HL-60/S4 (cell line): ENCODE measurements at regions not wholly inside any gene's neighbourhood (a gene's known extent, or its start where the extent isn't known, plus 50 kb on each side); places are given as distances from the start of the nearest gene placed in this dataset.

Experiments used
- in situ Hi-C: fragments of 300-500 bp; cut with MboI; formaldehyde crosslinking; loops from 2 replicates; pipeline ENCODE4 v1.14.3; 2022; ENCODE audit warnings: low sequenced_read_pairs

DNA sequence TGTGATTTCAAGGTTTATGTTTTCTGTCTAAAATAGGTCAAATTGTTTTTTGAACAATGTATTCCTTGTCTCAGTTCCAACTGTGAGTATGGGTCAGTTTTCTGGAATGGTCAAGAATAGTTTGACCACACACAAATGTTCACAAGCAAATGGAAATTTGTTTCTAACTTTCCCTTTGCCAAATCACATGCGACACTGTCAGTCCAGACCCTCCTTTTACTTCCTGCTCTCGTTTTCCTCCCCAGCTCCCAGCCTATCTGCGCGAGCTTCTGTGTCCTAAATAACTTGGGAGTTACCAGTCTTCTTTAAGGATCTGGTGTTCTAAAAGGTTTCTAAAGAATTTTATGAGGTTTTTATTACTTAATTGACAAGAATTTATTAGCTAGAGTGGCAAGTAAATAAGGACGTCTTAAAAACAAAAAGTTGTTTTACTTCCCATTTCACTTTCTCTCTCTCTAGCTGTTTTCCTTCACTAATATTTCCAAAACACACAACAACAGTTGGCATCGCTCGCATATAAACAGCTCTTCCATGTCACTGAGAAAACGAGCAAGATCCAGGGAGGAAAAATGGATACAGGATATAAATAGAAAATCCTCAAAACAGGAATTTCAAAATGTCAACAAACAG, 266.1 kb upstream of the KLF6 start:
- in situ Hi-C loops = no loop called here

DNA sequence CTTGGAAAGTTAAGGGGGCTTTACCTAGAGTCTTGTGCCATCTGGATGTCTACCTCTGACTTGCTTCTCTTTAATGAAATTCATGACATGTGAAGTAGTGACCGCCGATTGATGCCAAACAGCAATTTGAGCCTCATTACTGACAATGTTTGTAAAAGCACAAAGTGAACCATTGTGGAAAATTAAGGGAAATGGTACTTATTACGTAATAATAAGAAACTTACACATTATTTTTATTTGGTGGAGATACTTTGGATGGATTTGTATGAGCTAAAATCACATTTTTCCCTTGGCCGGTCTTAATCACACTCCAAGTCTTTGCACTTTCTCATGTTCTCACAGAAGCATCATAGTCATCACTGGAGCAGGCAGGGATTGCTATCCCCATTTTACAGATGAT, 265.1 kb upstream of the KLF6 start:
- in situ Hi-C loops = no loop called here

DNA sequence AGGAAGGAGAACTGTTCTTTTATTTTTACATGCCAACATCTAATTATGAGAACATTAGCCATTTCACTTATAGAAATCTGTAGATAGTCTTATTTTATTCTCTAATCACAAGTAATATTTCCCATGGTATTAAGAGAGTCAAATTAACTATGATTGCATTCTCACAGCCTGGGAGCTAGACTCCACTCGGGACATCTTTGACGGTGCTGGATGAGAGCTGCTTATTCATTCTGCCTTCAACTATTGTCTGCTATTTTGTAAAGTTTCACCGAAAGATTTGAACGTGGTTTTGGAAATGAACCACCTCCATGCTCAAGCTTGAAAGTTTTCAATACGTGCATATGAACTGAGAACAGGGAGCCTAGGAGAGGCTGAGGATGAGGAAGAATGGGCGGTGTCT, 264.3 kb upstream of the KLF6 start:
- in situ Hi-C loops = no loop called here

DNA sequence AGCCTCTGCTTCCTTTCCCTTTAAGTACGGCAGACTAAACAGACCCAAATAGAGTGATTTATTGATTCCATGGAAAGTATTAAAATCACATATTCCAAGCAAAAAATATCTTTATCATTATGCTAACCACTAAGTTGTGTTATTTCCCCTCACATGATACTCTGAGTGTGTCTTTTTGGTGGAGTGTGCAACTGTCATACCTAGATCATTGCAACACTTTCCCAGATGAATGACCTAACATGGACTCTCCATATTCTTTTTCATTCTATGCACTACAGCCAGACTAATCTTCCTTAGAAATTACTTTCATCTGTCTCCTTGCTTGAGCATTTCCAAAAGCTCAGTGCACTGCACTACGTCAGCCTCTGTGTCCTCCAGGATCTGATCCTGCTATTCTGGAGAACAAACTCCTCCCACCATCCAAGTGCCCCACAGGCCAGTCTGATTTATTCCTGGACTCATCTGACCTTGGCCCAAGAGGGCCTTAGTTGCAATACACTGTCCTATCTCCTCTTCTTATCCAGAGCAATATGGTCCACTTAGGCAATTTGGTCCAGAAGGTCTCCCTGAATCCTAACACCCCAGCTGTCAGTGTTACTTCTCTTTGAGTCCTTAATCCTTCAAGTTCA, 263.3 kb upstream of the KLF6 start:
- in situ Hi-C loops = no loop called here

DNA sequence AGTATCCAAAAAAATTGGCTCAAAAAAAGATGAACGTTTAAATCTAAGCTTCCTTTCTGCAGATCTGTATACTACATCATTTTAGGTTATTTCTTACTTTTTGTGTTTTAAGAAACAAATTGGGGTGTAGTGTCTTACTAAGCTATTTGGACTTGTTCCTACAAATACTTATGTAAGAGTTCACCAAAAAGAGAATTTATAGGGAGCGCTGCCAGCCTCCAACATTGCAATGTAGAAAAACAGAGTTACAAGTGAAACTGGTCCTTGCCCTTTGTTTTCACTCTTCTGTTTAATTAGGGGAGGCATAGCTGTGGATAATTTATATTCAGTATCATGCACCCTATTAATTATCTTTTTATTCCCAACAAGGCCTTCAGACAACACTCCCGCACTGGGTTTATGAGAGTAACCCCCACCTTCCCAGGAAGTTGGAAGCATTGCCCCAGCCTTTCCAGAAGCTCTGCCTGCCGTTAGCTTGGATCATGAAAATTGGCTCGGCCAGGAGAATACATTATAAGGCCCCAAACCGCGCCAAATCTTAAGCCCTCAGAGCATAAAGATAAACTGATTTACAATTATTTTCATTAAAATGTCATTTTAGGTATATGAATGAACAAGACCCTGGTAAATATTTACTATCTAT, 261.8 kb upstream of the KLF6 start:
- in situ Hi-C loops = no loop called here

DNA sequence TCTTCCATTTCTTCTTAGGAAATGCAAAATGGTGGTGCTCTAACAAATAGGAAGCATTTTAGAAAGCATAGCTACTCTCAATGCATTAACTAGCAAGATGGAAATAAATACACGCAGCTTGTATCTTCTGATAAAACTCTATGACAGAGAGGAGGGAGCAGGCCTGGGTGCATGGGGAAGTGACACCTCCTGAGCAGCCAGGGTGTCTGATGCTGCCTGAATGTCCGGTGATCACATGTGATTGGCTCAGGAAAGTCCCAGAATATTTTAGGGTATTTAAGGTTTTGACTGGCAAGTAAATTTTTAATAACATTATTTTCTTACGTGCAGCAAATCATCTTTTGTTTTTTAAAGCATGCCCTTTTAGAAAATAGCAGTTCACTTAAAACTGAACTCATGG, 261.0 kb upstream of the KLF6 start:
- in situ Hi-C loops = no loop called here

DNA sequence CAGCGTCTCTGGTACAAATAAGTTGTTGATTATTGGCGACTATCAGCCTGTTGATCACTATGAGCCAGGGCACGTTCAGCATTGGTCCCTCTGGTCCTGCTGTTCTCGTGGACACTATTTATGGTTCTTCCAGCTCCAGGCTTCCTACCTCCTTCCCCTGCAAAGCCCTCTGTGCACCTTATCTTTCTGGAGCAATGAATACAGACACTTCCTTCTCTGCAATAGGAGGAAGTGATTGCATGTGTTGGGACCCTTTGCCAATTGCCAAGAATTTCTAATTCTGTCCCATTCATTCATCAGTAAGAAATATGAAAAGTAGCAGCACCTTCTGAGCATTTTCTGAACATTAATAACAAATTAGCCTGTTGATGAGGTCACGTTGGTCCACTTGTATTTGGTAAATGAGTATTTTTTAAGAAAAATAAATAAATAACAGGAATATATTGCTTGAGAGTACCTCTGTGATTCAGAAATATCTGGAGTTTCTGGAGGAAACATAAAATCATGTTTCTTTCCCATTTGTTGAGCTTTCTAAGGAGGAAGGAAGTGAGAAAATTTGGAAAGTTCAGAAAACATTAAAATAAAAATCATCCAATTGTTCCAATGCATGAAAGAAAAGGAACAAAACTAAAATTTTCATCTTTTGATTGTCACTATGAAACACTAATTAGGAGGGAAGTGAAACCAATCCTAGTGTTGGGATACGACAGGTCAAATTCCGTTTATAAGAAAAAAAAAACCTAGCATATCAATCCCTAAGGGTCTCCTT, 259.1 kb upstream of the KLF6 start:
- in situ Hi-C loops = no loop called here

DNA sequence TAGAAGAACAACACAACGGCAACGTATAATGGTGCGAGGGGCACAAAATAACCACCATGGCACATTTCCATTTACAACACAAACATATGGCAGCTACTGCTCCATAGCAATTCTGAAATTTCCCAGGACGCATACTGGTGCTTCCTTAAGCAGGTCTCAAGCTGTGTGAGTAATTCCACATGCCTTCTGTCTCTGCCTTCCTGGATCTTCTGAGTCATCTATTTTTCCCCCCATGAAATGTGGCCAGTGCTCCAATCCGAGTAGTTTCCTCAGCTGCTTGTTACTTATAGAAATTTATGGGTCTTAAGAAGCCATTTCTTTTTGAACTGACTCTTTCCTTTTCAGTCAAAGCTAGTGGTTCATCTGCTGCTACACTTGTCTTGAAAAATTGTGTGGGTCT, 256.6 kb upstream of the KLF6 start:
- in situ Hi-C loops = no loop called here

DNA sequence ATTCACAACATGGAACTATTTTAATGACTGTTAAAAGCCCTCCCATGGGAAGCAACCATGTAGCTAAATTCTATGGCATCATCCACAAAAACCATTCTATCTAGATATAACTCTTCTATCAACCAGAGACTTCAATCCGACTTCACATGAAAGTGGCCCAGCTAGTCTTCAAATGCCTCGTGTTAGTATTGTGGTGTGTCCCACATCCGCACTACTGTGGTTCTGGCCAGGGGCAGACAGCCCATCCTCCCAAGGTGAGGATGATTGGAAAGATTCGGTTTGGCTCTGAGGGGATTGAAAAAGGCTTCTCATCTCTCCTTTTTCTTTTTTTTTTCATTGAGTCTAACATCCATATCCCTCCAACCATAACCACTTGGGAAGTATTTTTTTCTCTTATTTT, 253.0 kb upstream of the KLF6 start:
- in situ Hi-C loops = no loop called here

DNA sequence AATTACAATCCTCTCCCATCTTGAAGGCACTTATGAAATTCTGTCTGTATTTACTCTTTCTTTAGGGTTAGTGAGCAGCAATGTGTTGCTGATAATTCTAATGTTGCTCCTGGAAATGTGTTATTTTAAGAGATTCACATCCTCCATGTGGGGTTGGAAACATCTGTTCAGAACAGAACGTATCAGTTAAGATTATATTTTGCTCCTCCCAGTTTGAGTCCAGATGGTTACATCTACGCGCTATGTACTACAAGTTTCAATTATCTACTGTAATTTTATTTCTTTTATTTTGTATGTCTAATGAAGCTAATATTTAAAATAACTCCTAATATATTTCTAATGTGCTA, 250.6 kb upstream of the KLF6 start:
- in situ Hi-C loops = no loop called here

DNA sequence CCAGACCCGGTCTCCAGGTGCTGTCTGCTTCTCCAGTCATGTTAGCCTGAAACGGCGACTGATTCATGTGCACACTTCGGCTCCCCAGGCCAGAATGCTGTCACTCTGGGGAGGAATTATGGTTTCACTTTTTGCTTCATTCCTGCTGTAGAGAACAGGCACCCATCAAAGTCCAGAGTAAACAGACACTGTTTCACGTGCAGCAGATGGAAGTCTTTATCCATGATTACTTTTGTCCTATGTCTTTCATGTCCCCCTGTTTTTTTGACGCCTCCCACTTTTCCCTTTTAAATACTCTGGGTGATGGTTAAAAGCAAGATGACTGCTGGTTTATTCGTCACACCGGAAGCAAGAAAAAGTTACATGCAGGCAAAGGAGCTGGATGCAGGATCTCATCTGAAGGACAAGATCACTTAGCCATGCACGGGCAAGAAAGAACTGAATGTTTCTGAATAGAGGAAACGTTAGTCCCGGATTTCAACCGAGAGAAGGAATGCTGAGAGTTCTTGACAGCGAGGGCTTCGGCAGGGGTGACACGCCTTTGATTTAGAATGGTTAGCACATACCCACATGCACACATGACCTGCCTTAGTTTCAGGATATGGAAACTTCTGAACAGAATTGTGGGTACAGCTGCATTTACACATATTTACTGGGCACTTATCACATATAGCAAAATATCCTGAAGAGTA, 250.0 kb upstream of the KLF6 start:
- in situ Hi-C loops = no loop called here

DNA sequence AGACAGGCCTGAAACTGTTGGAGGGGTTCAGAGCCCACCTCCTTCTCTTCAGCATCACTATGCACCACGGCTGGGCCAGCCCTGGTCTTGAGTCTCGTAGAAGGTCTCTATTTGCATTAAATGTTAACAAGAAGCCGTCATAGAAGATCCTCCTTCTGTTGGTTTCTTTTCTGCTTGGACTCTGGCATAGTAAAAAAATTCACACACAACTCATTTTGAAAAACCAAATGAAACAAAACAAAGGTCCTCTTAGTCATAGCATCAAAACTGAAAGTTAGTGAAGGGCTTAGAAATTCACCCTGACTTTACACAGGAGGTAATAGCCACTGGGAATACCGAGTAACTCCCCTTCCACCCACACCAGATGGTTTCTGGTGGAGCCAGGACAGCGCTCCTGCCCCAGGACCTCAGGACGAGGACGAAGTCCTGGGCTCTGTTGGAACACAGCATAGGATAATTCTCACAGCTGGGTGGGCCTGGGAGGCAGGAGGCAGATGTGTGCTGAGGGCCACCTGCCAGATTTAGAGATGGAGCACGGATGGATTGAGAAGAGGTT, 248.4 kb upstream of the KLF6 start:
- in situ Hi-C loops = no loop called here

DNA sequence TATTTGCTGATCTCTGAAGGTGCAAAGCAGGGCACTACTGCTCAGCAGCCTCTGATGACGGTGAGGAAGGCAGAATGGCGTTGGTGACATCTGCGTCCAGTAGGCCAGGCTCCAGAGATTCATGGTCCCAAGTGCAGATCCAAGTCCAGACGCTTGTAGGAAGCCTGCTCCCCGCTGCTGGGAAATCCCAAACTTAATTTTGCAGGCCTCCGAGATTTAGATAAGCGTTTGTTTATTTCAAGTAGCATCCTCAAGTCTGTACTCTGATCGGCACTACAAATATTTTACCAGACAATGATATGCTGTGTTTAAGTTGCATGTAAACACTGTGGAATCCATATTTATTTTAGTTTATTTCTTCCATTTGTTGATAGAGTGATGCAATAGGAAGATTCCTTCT, 244.9 kb upstream of the KLF6 start:
- in situ Hi-C loops = no loop called here

DNA sequence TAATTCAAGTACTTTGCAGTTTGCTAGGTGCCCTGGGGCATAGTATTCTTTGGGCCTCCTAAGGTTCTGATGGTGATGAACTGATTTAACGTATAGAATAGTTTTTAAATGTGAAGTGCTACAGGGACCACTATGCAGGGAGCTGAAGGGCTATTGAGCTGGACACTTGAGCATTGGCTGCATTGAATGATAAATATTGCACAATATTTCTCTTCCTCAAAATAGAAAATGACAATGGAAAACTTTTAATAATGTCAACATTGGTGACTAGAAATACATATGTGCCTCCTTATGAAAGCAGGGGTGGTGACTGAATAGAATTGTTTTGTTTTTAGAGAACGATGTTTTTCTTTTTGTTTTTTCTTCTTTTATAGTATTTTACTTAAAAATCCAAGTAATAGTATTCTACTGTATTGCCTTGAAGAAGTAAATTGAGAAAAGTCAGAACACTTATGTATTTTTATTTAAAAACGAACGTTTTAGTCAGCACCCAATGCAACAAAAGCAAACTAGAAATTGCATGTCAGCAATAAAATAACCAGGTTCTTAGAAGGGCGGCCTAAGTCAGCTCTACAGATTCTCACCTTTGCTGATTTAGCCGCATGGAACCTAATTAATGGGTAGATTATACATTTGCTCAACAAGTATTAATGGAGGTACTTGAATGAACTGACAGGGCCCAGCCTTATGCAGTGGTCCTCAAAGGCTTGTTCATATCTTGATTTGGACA, 244.0 kb upstream of the KLF6 start:
- in situ Hi-C loops = no loop called here

DNA sequence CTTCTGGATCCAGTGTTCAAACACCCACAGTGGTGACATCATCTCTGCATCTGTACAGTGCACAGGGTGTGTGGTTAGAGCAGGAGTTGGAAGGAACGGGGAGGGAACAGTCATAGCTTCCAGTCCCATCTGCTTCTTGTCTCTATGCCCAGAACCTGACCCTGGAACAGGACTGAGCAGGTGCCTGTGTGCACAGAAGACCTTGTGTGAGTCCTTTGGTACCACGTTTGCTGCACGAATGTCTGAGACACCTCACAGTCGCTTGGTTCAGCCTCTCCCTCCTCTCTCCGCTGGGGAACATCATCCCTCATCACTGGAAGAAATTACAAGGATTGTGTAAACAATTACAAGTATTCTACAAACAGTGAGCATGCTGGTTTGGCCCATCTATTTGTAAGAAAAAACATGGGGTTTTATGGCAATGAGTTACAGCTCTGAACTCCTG, 243.0 kb upstream of the KLF6 start:
- in situ Hi-C loops = no loop called here

DNA sequence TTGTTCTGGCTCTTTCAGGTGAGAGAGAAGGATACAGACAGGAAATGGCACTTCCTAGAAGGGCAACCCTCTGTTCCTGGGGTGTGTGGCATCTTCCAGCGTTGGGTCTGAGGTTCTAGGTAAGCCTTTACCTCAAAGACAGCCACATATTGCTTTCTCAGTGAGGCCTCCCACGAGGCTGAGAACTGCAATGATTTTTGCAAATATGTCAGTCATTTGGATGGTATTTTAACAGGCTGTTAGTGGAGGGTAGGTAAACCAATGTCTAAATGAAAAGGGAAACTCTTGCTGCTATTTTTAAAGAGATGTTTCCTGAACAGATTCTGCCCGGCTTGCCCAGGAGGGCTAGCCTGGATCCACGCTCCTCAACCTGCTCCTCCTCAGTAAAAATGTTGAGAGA, 240.3 kb upstream of the KLF6 start:
- in situ Hi-C loops = no loop called here

DNA sequence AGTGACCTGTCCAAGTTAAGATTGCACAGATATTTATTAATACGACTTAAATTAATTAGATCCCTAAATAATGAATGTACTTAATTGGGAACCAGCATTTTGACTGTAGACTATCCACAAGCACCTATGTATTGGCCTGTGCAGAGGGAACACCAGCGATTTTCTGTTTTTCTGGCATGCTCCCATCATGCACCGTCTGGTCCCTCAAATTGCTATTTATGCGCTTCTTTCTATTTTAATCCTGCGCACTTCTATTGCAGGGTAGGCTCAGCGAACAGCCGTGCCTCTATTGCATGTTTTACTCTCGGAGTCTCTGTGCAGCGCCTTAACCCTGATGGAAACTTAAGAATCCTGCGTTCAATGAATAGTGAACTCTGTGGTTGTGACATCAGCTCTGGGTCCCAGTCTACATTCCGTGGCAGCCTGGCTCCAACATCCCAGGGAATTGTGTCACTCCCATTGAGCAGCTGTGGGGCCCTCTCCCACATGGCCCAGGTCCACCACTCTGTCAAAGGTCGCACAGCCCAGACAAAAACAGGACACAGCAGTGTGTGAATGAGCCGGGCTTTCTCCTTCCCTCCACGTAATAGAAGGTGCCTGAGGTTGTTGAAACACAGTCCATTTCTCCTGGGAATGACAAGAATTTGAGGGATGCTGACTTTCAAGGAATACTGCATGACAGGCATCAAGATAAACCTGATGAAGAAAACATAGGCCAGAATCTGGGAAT, 239.7 kb upstream of the KLF6 start:
- in situ Hi-C loops = no loop called here

DNA sequence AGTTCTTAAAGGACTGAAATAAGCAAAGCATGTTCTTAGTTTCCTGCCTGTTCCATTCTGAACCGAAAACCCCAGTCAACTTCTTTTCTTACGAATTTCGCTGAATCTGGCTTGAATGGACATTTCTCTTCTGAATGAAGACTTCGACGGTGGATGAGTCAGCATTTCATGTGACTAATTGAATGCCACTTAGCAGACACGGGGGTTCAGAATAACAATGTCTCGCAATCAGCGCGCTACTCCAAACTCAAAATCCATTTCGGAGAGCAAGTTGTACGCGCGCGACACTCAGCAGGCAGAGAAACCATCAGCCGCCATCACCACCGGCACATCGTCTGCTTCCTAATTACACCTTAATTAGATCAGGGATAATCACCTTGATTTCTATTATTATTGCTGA, 239.0 kb upstream of the KLF6 start:
- in situ Hi-C loops = no loop called here

DNA sequence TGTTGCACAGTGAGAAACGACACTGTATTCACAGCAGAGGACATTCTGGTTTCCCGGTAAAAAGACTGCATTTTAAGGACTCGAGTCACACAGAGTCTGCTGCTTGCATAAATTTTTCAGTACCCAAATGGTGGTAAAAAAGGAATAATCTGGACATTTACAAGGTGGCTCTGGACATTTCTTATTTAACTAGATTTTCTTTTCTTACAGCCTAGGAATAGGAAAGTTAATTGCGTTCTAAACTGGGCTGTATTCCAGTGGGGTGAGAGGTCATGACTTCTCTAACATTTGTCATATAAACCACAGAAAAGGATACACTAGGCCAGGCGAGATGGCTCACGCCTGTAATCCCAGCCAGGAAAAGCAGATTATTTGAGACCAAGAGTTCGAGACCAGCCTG, 237.5 kb upstream of the KLF6 start:
- in situ Hi-C loops = no loop called here

DNA sequence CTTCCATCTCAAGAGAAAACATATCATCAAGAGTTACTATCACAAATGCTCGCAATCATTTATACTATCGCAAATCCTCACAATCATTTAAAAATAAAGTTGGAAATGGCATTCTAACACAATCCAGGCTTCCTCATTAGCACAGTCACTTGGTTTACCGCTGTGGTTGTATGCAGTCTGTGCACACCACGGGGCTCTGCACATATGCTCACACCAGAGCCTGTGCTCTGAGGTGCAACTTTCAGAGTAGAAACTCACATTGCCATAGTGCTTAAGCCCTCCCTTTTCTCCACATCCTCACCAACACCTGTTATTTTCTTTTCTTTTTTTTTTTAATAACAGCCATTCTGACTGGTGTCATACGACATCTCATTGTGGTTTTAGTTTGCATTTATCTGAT, 235.6 kb upstream of the KLF6 start:
- in situ Hi-C loops = no loop called here
